HUES6 (cell line): ENCODE measurements at regions not wholly inside any gene's neighbourhood (a gene's known extent, or its start where the extent isn't known, plus 50 kb on each side); places are given as distances from the start of the nearest gene placed in this dataset.

Source experiments
- H3K27ac ChIP-seq: 2 replicates; pipeline ENCODE4 v1.7.0; 2013; ENCODE audit warnings: low read depth, mild to moderate bottlenecking, low read length, inconsistent platforms
- H3K27me3 ChIP-seq: 2 replicates; pipeline ENCODE4 v1.6.1; 2013; ENCODE audit warnings: low read length; ENCODE audit not compliant: control insufficient read depth, insufficient read depth
- H3K36me3 ChIP-seq: 2 replicates; pipeline ENCODE4 v1.6.1; 2013; ENCODE audit warnings: low read length; ENCODE audit not compliant: control insufficient read depth, insufficient read depth
- H3K4me1 ChIP-seq: 2 replicates; pipeline ENCODE4 v1.6.1; 2013; ENCODE audit warnings: low read length; ENCODE audit not compliant: control insufficient read depth, insufficient read depth
- H3K4me3 ChIP-seq: 2 replicates; pipeline ENCODE4 v1.5.1; 2013; ENCODE audit warnings: low read depth, low read length
- H3K9ac ChIP-seq: one replicate; pipeline ENCODE4 v1.6.1; 2013; ENCODE audit warnings: mild to moderate bottlenecking, low read length
- H3K9me3 ChIP-seq: 2 replicates; pipeline ENCODE4 v1.6.1; 2013; ENCODE audit warnings: low read depth, low read length; ENCODE audit not compliant: control insufficient read depth, insufficient read depth

DNA sequence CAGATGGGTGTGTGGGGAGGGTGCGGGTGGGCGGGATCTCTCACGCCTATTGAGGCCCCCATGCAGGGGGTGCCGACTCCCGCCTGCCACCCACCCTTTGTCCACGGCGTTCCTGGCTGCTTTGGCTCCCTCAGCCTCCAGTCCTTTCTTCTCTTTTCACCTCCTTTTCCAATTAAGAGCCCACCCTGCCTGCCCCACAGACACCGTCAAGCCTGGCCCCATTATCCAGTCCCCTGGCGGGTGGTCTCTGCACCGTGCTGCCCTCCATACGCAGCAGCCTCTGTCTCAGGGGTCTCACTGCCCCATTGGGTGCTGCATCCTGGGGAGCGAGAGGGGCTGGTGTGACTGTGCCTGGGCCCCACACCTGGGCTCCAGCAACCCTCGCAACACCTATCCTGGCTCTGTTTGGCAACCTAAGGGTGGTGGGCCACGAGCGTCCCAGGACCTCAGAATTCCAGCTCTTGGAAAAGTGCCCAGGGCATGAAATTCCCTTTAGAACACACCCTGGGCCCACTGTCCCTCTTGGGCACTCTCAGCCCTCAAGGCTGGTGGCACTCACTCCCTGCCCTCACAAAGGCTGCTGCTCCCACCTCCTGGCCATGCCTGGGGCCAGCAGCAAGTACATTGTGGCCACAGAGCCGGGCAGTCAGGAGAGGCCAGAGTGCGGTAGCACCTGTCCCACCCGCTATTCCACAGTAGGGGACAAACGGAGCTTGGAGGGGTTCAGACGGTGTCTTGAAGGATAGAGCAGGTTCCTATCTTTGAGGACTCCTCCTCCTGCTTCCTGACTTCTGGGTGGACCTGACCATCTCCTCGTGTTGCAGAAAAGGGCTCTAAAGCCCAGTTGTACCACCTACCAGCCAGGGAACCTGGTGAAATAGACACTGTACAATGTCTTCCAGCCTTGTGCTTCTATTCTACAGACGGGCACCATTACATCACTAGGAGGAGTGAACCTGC lies 114.1 kb downstream of the KIF26A start:
- H3K9me3 ChIP-seq: no peaks in the 10 kb centered on the region
- no peak overlapping the region for H3K9ac ChIP-seq
- no peak overlapping the region for H3K27ac ChIP-seq
- H3K4me3 ChIP-seq: no peak overlapping the region
- H3K27me3 ChIP-seq: no peaks in the 10 kb centered on the region
- no peaks in the 10 kb centered on the region for H3K4me1 ChIP-seq
- no peaks in the 10 kb centered on the region for H3K36me3 ChIP-seq

DNA sequence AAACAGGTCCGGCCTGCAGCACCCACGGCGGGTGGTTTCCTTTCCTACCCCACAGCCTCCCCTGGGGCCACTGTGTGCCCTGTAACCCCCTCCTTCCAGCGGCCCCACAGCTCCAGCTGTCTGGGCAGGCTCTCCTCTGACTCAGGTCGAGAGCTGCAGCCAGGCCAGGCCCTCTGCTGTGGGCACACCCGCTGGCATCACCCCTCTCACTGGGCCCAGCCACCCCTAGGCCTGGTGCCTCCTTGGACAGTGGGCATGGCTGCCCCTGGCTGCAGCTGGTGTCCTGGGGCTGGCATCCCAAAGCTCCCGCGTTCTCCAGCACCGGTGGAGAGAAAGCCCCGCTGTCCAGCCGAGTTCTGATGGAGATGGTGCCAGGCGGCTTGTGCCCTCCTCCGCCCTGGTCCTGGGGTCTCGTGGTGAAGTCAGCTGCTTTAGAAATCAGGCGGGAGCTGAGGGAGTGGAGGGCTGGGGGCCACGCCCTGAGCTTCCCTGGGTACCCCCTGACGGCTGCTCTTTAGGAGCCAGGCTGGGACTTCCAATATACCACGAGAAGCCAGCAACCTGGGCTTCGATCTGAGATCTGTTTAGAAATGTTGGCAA lies 114.9 kb downstream of the KIF26A start:
- H3K4me1 ChIP-seq: no peaks in the 10 kb centered on the region
- H3K27me3 ChIP-seq: no peaks in the 10 kb centered on the region
- no peak overlapping the region for H3K9ac ChIP-seq
- no peaks in the 10 kb centered on the region for H3K36me3 ChIP-seq
- H3K9me3 ChIP-seq: no peaks in the 10 kb centered on the region
- no peak overlapping the region for H3K4me3 ChIP-seq
- H3K27ac ChIP-seq: no peak overlapping the region

GRCh38 chr14:104253901-104254353 lies 115.5 kb downstream of the KIF26A start:
- H3K4me3 ChIP-seq: no peak overlapping the region
- no peak overlapping the region for H3K9ac ChIP-seq
- H3K36me3 ChIP-seq: no peaks in the 10 kb centered on the region
- no peak overlapping the region for H3K27ac ChIP-seq
- no peaks in the 10 kb centered on the region for H3K27me3 ChIP-seq
- H3K9me3 ChIP-seq: no peaks in the 10 kb centered on the region
- no peaks in the 10 kb centered on the region for H3K4me1 ChIP-seq

- no peaks in the 10 kb centered on the region for H3K9me3 ChIP-seq
- no peaks in the 10 kb centered on the region for H3K36me3 ChIP-seq
- no peak overlapping the region for H3K9ac ChIP-seq
- no peak overlapping the region for H3K27ac ChIP-seq
- H3K27me3 ChIP-seq: no peaks in the 10 kb centered on the region
- H3K4me3 ChIP-seq: no peak overlapping the region
- H3K4me1 ChIP-seq: no peaks in the 10 kb centered on the region
These were observed 116.5 kb downstream of the KIF26A start for GRCh38 chr14:104254735-104255400.

GRCh38 chr14:104256025-104256424 lies 117.6 kb downstream of the KIF26A start:
- Histone ChIP-seq H3K9ac (no peak overlapping the region), H3K36me3 (no peaks in the 10 kb centered on the region), H3K4me1 (no peaks in the 10 kb centered on the region), H3K4me3 (no peak overlapping the region), H3K9me3 (peaks cover 2% of the 10 kb centered on the region; the same call in 1 of the 2 replicates), H3K27ac (no peak overlapping the region), H3K27me3 (no peaks in the 10 kb centered on the region)

GRCh38 chr14:104262515-104263514 lies 124.4 kb downstream of the KIF26A start:
- Histone ChIP-seq H3K9me3 (peaks cover 12% of the 10 kb centered on the region), H3K4me1 (no peaks in the 10 kb centered on the region), H3K27me3 (no peaks in the 10 kb centered on the region), H3K9ac (no peak overlapping the region), H3K36me3 (no peaks in the 10 kb centered on the region), H3K4me3 (no peak overlapping the region), H3K27ac (no peak overlapping the region)

DNA sequence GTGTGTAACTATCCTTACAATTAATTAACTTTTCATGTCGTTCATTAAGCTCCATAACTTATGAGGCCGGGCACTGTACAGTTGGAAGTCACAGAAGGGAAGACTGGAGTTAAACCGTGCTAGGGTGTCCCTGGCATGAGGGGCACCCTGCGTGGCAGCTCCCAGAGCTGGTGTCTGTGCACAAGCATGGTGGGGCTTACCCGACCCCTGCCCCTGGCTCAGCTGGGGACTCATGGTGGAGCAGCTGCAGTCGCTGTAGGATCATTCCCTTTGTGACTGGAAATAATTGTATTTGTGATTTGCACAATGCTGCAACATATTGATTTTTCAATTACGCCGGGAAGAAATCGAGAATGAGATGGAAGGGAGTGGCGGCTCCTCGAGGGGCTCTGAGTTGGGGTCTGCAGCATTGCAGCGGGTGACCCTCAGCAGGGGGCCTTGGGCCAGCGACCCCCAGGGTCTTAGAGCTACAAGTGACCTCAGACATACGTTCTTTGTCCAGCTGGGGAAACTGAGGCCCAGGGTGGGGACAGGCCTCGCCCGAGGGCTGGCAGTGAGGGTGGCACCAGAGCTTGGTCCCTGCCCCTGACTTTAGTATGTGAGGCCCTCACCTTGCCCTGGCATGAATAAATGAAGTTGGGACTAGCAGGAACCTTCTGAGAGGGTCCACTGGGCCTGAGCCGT lies 125.4 kb downstream of the KIF26A start:
- Histone ChIP-seq H3K27ac (no peak overlapping the region), H3K4me1 (no peaks in the 10 kb centered on the region), H3K27me3 (no peaks in the 10 kb centered on the region), H3K9ac (no peak overlapping the region), H3K36me3 (no peaks in the 10 kb centered on the region), H3K4me3 (no peak overlapping the region), H3K9me3 (peaks cover 12% of the 10 kb centered on the region)

DNA sequence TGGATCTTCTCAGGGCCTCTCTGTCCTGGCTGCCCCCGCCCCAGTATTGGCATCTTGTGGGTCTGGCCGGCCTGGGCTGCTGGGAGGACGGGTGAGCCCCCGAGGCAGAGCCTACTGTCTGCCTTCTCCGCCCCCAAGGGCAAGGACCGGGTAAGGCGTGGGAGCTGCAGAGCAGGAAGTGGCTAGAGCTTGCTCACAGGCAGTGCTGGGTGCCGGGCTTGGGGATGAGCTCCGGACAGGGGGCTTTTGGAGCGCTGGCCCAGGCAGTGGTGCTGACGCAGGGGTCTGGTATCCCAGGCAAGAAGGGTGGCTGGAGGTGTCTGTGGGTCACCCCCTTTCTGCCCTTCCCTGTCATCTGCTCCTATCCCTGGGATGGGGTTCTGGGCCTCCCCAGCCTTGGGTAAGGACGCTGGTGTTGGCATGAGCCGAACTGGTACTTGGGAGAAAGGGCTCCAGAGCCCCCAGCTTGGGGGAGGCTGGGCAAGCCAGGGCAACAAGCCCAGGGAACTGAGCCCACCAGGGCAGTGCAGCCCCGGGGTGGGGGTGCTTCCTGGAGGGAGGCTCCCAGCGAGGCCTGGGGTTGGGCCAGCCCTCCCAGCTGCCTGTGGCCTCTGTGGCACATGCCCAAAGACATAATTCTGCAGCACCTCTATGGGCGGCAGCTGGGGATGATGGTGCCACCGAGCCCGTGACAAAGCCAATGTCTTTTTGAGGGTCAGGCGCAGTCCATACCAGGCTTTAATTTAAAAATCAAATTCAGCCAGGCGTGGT lies 126.3 kb downstream of the KIF26A start:
- Histone ChIP-seq H3K27ac (no peak overlapping the region), H3K4me3 (no peak overlapping the region), H3K27me3 (no peaks in the 10 kb centered on the region), H3K4me1 (no peaks in the 10 kb centered on the region), H3K9me3 (peaks cover 12% of the 10 kb centered on the region), H3K36me3 (no peaks in the 10 kb centered on the region), H3K9ac (no peak overlapping the region)

DNA sequence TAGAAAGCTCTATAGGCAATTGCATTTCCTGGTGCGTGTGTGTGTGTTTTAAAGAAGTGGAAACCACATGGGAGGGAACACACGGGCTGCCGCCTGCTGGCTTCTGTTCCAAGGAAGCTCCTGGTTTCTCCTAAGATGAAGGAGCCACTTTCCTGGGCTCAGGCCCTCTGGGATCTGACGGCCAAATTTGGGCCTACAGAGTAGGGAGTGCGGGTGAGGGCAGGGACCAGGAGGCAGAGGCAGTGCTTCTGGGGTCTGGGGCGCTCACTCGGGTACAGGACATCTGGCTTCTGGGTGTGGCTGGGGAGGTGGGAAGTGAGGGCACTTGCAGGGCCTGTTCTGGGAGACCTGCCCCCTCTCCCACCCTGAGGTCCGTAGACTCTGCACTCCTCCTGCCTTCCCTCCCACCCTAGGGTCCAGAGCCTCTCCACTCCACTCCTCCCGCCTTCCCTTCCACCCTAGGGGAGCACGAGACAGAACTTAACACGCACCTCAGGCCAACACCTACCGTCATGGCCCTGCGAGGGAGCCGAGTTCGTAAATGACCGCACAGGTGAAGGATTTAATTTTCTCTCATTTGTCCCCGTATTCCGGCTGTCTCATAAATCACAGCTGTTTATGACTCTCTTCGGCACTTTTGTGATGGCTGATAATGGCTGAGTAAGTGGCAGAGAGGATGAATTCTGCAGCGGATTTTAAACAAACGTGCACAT lies 127.7 kb downstream of the KIF26A start:
- H3K27me3 ChIP-seq: no peaks in the 10 kb centered on the region
- H3K9ac ChIP-seq: no peak overlapping the region
- no peaks in the 10 kb centered on the region for H3K36me3 ChIP-seq
- H3K4me3 ChIP-seq: no peak overlapping the region
- peaks cover 9% of the 10 kb centered on the region for H3K9me3 ChIP-seq
- H3K4me1 ChIP-seq: no peaks in the 10 kb centered on the region
- H3K27ac ChIP-seq: no peak overlapping the region
